ENCODE measurements at regions not wholly inside any gene's neighbourhood (a gene's known extent, or its start where the extent isn't known, plus 50 kb on each side); places are given as distances from the start of the nearest gene placed in this dataset.

GRCh38 chr11:128328955-128329551 is 258.3 kb downstream of the ETS1 start:
- peak; percentile 25 for DNase-seq (ENCODE audit: low read depth)

GRCh38 chr11:128327274-128327673 is 260.1 kb downstream of the ETS1 start:
- no peak for DNase-seq (ENCODE audit: low read depth)

GRCh38 chr11:128326791-128327190 is 260.6 kb downstream of the ETS1 start:
- no peak for DNase-seq (ENCODE audit: low read depth)

- DNase-seq (ENCODE audit: low read depth) = peak; percentile 85
Observed at GRCh38 chr11:128324531-128325141, 262.7 kb downstream of the ETS1 start.

GRCh38 chr11:128324051-128324481 is 263.3 kb downstream of the ETS1 start:
- peak; percentile 57 for DNase-seq (ENCODE audit: low read depth)

- DNase-seq (ENCODE audit: low read depth) = no peak
Observed at GRCh38 chr11:128323381-128323780, 264.0 kb downstream of the ETS1 start.

GRCh38 chr11:128318856-128319474 is 268.4 kb downstream of the ETS1 start:
- peak; percentile 78 for DNase-seq (ENCODE audit: low read depth)

- no peak for DNase-seq (ENCODE audit: low read depth)
Observed at GRCh38 chr11:128316541-128317227, 270.7 kb downstream of the ETS1 start.

GRCh38 chr11:128315933-128316332 is 271.4 kb downstream of the ETS1 start:
- no peak for DNase-seq (ENCODE audit: low read depth)

GRCh38 chr11:128313931-128314330 is 273.4 kb downstream of the ETS1 start:
- no peak for DNase-seq (ENCODE audit: low read depth)

- no peak for DNase-seq (ENCODE audit: low read depth)
Observed at GRCh38 chr11:128311742-128312719, 275.3 kb downstream of the ETS1 start.

GRCh38 chr11:128310676-128311445 is 276.5 kb downstream of the ETS1 start:
- no peak for DNase-seq (ENCODE audit: low read depth)

- DNase-seq (ENCODE audit: low read depth) = no peak
Observed at GRCh38 chr11:128310005-128310404, 277.4 kb downstream of the ETS1 start.

- no peak for DNase-seq (ENCODE audit: low read depth)
Observed at GRCh38 chr11:128308794-128309193, 278.6 kb downstream of the ETS1 start.

- DNase-seq (ENCODE audit: low read depth) = no peak
Observed at GRCh38 chr11:128305588-128305987, 281.8 kb downstream of the ETS1 start.

GRCh38 chr11:128304666-128305485 is 282.5 kb downstream of the ETS1 start:
- no peak for DNase-seq (ENCODE audit: low read depth)

GRCh38 chr11:128304116-128304515 is 283.2 kb downstream of the ETS1 start:
- DNase-seq (ENCODE audit: low read depth) = no peak

- no peak for DNase-seq (ENCODE audit: low read depth)
Observed at GRCh38 chr11:128303383-128303782, 284.0 kb downstream of the ETS1 start.

GRCh38 chr11:128302425-128303186 is 284.8 kb downstream of the ETS1 start:
- DNase-seq (ENCODE audit: low read depth) = peak; percentile 77

Data from T-helper 22 cell (primary cell).